Karpas-422 (cell line): ENCODE measurements at regions not wholly inside any gene's neighbourhood (a gene's known extent, or its start where the extent isn't known, plus 50 kb on each side); places are given as distances from the start of the nearest gene placed in this dataset.

Experiments
- DNase-seq: peaks from one replicate; pipeline ENCODE4 v3.0.0-alpha.2; 2015
- H2AFZ ChIP-seq: fragments of 200-600 bp; sonication (generic); 2 replicates; pipeline ENCODE4 v1.6.1; 2014; ENCODE audit warnings: antibody characterized with exemption, low read length, mixed read lengths
- H3K27ac ChIP-seq: fragments of 200-600 bp; sonication (generic); 2 replicates; pipeline ENCODE4 v1.5.1; 2014; ENCODE audit warnings: mild to moderate bottlenecking, low read length, moderate library complexity
- H3K27me3 ChIP-seq: fragments of 200-600 bp; sonication (generic); 2 replicates; pipeline ENCODE4 v1.6.1; 2014; ENCODE audit warnings: low read length, mixed read lengths
- H3K36me3 ChIP-seq: fragments of 200-600 bp; sonication (generic); 2 replicates; pipeline ENCODE4 v1.6.1; 2014; ENCODE audit warnings: low read length, mixed read lengths; ENCODE audit not compliant: insufficient read depth
- H3K4me1 ChIP-seq: fragments of 200-600 bp; sonication (generic); 2 replicates; pipeline ENCODE4 v1.6.1; 2014; ENCODE audit warnings: mild to moderate bottlenecking, low read length, mixed read lengths
- H3K4me2 ChIP-seq: fragments of 200-600 bp; sonication (generic); 2 replicates; pipeline ENCODE4 v1.6.1; 2014; ENCODE audit warnings: low read length, low read depth, mild to moderate bottlenecking; ENCODE audit not compliant: poor library complexity, severe bottlenecking
- H3K4me3 ChIP-seq: fragments of 200-600 bp; sonication (generic); 2 replicates; pipeline ENCODE4 v1.5.1; 2014; ENCODE audit warnings: mild to moderate bottlenecking, antibody characterized with exemption, low read length, mixed read lengths
- H3K79me2 ChIP-seq: fragments of 200-600 bp; sonication (generic); 2 replicates; pipeline ENCODE4 v1.6.1; 2014; ENCODE audit warnings: mild to moderate bottlenecking, low read length, mixed read lengths
- H3K9ac ChIP-seq: fragments of 200-600 bp; sonication (generic); 2 replicates; pipeline ENCODE4 v1.6.0; 2014; ENCODE audit warnings: low read length
- H3K9me2 ChIP-seq: fragments of 200-600 bp; sonication (generic), shearing (Covaris generic); replicated peaks from 2 replicates; pipeline ENCODE4 v1.6.0; 2014; ENCODE audit warnings: mild to moderate bottlenecking, low read length, moderate library complexity; ENCODE audit not compliant: insufficient read depth
- H3K9me3 ChIP-seq: fragments of 300-700, 200-600 bp; sonication (generic); 2 replicates; pipeline ENCODE4 v1.6.1; 2014; ENCODE audit warnings: low read length, mixed read lengths
- H4K20me1 ChIP-seq: fragments of 200-600 bp; sonication (generic); 2 replicates; pipeline ENCODE4 v1.6.1; 2014; ENCODE audit warnings: mild to moderate bottlenecking, antibody characterized with exemption, low read length, low read depth; ENCODE audit not compliant: insufficient read depth

- no peaks in the 10 kb centered on the region for H3K9me2 ChIP-seq
- H3K27ac ChIP-seq = no peak overlapping the region
- H3K79me2 ChIP-seq = no peaks in the 10 kb centered on the region
- H3K4me1 ChIP-seq = no peaks in the 10 kb centered on the region
- no peaks in the 10 kb centered on the region for H4K20me1 ChIP-seq
- H3K27me3 ChIP-seq = no peaks in the 10 kb centered on the region
- no peak overlapping the region for H3K9ac ChIP-seq
- H3K36me3 ChIP-seq = no peaks in the 10 kb centered on the region
- no peak for DNase-seq
- no peaks in the 10 kb centered on the region for H3K9me3 ChIP-seq
- H3K4me3 ChIP-seq = no peak overlapping the region
- H2AFZ ChIP-seq = no peak overlapping the region
- H3K4me2 ChIP-seq = no peak overlapping the region
These were observed 51.7 kb upstream of the COL8A1 start for GRCh38 chr3:99586701-99587100.

DNA sequence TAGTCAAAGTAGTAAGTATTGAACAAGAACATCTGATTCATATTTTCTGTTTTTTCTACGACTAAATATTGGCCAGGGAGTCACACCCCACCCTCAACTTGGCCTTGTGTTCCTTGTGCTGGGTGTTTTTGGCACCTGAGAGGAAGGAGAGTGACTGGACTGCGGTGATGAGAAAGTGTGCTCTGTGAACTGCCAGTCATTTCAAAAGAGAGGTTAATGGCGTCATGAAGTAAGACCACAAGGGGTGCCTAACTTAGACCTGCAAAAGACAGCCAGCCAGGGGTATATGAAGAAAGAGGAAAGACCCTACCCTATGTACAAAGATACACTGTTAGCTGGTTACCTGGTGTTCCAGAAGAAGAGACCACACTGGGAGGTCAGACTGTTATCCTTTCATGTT is 58.4 kb upstream of the COL8A1 start:
- H3K9me3 ChIP-seq = no peaks in the 10 kb centered on the region
- H3K9ac ChIP-seq = no peak overlapping the region
- no peak for DNase-seq

GRCh38 chr3:99579246-99579645 is 59.1 kb upstream of the COL8A1 start:
- Histone ChIP-seq H3K9ac (no peak overlapping the region), H3K9me3 (no peaks in the 10 kb centered on the region), H3K4me3 (no peak overlapping the region), H3K27ac (no peak overlapping the region), H2AFZ (no peak overlapping the region), H3K9me2 (no peaks in the 10 kb centered on the region), H3K4me1 (no peaks in the 10 kb centered on the region), H3K79me2 (no peaks in the 10 kb centered on the region), H3K4me2 (no peak overlapping the region), H3K36me3 (no peaks in the 10 kb centered on the region), H4K20me1 (no peaks in the 10 kb centered on the region), H3K27me3 (no peaks in the 10 kb centered on the region)
- DNase-seq = no peak

More for the DNA sequence above, 58.4 kb upstream of the COL8A1 start:
- Histone ChIP-seq H4K20me1 (no peaks in the 10 kb centered on the region), H3K79me2 (no peaks in the 10 kb centered on the region), H3K36me3 (no peaks in the 10 kb centered on the region), H3K4me1 (no peaks in the 10 kb centered on the region), H2AFZ (no peak overlapping the region), H3K4me3 (no peak overlapping the region), H3K9me2 (no peaks in the 10 kb centered on the region), H3K27ac (no peak overlapping the region), H3K27me3 (no peaks in the 10 kb centered on the region), H3K4me2 (no peak overlapping the region)

GRCh38 chr3:99578339-99578970 is 59.9 kb upstream of the COL8A1 start:
- Histone ChIP-seq H3K79me2 (no peaks in the 10 kb centered on the region), H3K9ac (no peak overlapping the region), H3K27me3 (no peaks in the 10 kb centered on the region), H4K20me1 (no peaks in the 10 kb centered on the region), H3K9me3 (no peaks in the 10 kb centered on the region), H3K4me1 (no peaks in the 10 kb centered on the region), H3K27ac (no peak overlapping the region), H2AFZ (no peak overlapping the region), H3K36me3 (no peaks in the 10 kb centered on the region), H3K4me2 (no peak overlapping the region), H3K9me2 (no peaks in the 10 kb centered on the region), H3K4me3 (no peak overlapping the region)
- DNase-seq = no peak

DNA sequence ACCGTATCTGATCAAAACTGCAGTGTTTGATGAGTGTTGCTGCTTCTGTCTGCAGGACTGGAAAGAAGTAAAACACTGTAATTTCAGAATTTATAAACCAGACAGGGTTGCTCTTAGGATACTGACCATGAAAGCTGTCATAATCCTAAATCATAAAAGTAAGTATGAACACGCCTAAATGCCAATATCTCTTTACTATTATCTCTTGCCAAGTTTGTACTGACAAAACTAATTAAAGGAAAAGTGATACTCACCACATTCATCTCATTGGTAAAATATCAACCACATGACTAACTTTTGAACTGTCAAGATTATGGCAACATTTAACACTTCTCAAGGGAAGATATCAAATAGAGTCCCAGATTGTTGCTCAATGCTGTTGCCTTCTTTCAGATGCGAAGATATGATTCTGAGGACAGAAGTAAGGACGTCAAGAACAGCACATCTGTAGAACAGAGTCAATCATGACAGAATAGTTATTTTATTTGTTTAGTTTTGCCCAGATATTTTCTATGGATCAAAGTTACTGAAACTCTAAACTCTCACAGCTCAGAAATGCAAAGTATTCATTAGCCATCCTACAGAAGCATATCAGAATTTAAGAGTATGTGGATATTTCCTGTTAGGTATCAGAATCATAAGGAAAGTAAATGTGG is 61.4 kb upstream of the COL8A1 start:
- Histone ChIP-seq H3K9me2 (no peaks in the 10 kb centered on the region), H4K20me1 (no peaks in the 10 kb centered on the region), H3K27me3 (no peaks in the 10 kb centered on the region), H3K4me2 (no peak overlapping the region), H2AFZ (no peak overlapping the region), H3K36me3 (no peaks in the 10 kb centered on the region), H3K79me2 (no peaks in the 10 kb centered on the region), H3K4me3 (no peak overlapping the region), H3K9ac (no peak overlapping the region), H3K4me1 (no peaks in the 10 kb centered on the region), H3K27ac (no peak overlapping the region), H3K9me3 (no peaks in the 10 kb centered on the region)
- DNase-seq = no peak

GRCh38 chr3:99575683-99576082 is 62.7 kb upstream of the COL8A1 start:
- H3K27me3 ChIP-seq = no peaks in the 10 kb centered on the region
- DNase-seq = no peak
- H3K9me3 ChIP-seq = no peaks in the 10 kb centered on the region
- no peaks in the 10 kb centered on the region for H3K36me3 ChIP-seq
- no peak overlapping the region for H3K4me3 ChIP-seq
- H3K9me2 ChIP-seq = no peaks in the 10 kb centered on the region
- H3K27ac ChIP-seq = no peak overlapping the region
- H2AFZ ChIP-seq = no peak overlapping the region
- no peak overlapping the region for H3K4me2 ChIP-seq
- no peaks in the 10 kb centered on the region for H4K20me1 ChIP-seq
- no peaks in the 10 kb centered on the region for H3K4me1 ChIP-seq
- no peak overlapping the region for H3K9ac ChIP-seq
- H3K79me2 ChIP-seq = no peaks in the 10 kb centered on the region

- Histone ChIP-seq H4K20me1 (no peaks in the 10 kb centered on the region), H3K79me2 (no peaks in the 10 kb centered on the region), H2AFZ (no peak overlapping the region), H3K4me2 (no peak overlapping the region), H3K27ac (no peak overlapping the region), H3K9me3 (no peaks in the 10 kb centered on the region), H3K9ac (no peak overlapping the region), H3K9me2 (no peaks in the 10 kb centered on the region), H3K4me1 (no peaks in the 10 kb centered on the region), H3K4me3 (no peak overlapping the region), H3K36me3 (no peaks in the 10 kb centered on the region), H3K27me3 (no peaks in the 10 kb centered on the region)
- no peak for DNase-seq
These were observed 68.3 kb upstream of the COL8A1 start for GRCh38 chr3:99570061-99570460.

DNA sequence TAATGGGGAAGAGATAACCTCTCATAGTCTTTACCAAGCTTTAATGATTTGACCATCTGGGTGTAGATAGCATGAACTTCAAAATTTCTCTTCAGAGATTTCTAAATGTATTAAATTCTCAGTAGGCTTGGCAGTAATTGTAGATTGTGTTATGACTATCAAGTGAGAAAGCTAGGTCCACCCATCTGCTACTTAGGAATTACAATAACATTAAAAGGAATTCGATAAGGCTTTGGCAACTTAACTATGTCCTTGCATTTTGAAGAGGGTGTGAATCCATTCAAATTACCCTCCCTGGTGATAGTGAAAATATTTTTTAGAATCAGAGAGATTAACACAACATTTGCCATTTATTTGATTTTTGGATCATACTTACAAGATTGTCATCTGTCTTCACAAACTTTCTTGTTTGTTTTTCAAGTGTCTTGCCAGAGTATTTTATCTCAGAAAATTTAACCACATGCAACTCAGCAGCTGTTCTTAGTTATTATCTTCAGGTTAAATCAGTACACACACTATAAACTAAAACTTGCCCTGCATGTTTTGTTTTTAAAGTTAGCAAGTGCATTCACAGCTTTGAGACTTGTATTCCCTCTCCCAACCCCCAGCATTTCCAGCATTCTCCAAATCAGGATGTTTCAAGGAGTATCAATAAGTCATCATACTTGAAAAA is 69.6 kb upstream of the COL8A1 start:
- Histone ChIP-seq H3K27me3 (no peaks in the 10 kb centered on the region), H3K4me2 (no peak overlapping the region), H3K9me2 (no peaks in the 10 kb centered on the region), H3K4me3 (no peak overlapping the region), H2AFZ (no peak overlapping the region), H3K27ac (no peak overlapping the region), H3K9me3 (no peaks in the 10 kb centered on the region), H3K4me1 (no peaks in the 10 kb centered on the region), H4K20me1 (no peaks in the 10 kb centered on the region), H3K79me2 (no peaks in the 10 kb centered on the region), H3K36me3 (no peaks in the 10 kb centered on the region), H3K9ac (no peak overlapping the region)
- no peak for DNase-seq
